Heart left ventricle (tissue), 13 donors: ENCODE measurements at regions not wholly inside any gene's neighbourhood (a gene's known extent, or its start where the extent isn't known, plus 50 kb on each side); places are given as distances from the start of the nearest gene placed in this dataset.

Experiments used
- CTCF ChIP-seq, 12 donors: fragments of 200-600 bp; sonication (generic) in 4 of 12; IDR thresholded peaks; one replicate each; pipeline versions ENCODE4 v1.5.0 to v1.8.0; 2018 to 2022; ENCODE audit warnings: antibody characterized with exemption in 12 of 12, mild to moderate bottlenecking in 5 of 12
- POLR2A ChIP-seq, 2 donors: fragments of 450-650 bp; IDR thresholded peaks; one replicate each; pipeline ENCODE4 v1.6.1; 2017; ENCODE audit warnings: antibody characterized with exemption in 2 of 2, mild to moderate bottlenecking in 2 of 2, moderate library complexity in 2 of 2
- donor health status: ischemic (EF 13 %, LVEDD 7.1; RV severe dilation, severe dysfunction).
- donor health status: DM: no; HTN: yes; CAD: no.
- donor health status: DM: no; HTN: no; CAD: no.
- donor health status: ischemic (EF 25% LVEDD 6.9; RV normal size, moderate dysfunction).
- donor health status: ischemic (EF 25% LVEDD 5.7; RV mildly dilated, moderate dysfunction).
- donor health status: ischemic (EF 35%, LVEDD 5.7; RV mildly dilated, moderate dysfunction).
- donor health status: nonischemic (EF 11% LVEDD 7.7; RV severe dilation, severe dysfunction).
- donor health status: DM: yes; HTN: yes; CAD: no.
- donor health status: PGD.
- donor health status: ischemic (EF 29% LVEDD 5.4; RV normal size, mild dysfunction).
- donor health status: nonischemic (EF 23%, LVEDD 6.1; RV moderate dilation, normal function).

GRCh38 chr2:871926-872680 is 78.5 kb upstream of the SNTG2 start:
- TF ChIP-seq CTCF (IDR thresholded peaks at IDR 0.05) (no peak), POLR2A (IDR thresholded peaks at IDR 0.05) (no peak)
